ENCODE measurements at regions not wholly inside any gene's neighbourhood (a gene's known extent, or its start where the extent isn't known, plus 50 kb on each side); places are given as distances from the start of the nearest gene placed in this dataset.
A peak's percentile ranks its signal among the peaks of the same experiment; 100 is the strongest.

DNA sequence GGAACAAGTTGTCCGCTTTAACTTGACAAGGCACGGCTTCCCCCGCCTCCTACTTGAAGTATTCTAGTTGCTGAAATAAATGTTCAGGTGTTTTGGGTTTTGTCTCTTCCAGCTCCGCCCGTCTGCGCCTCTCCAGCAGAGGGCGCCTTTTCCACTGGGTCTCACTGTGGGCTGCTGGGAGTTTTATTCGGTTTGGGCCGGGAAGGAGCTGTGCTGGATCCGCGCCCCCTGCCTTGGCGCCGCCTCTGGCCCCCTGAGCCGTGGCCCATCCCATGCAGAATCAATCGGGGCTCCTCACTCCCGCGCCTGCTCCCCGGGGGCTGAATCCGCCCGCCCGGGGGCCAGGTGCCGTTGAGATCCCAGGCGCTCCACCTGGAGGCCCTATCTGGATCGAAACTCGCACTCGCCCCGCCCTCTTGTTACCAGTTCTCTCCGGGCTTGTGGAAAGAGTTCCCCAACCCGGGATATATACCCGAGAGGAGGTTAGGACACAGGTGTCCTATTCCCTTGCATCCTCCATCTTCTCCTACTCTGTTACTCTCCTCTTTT is 51.0 kb upstream of the TCF21 start:
- peak; percentile 62 for DNase-seq (ENCODE audit: low spot score)

Measured in activated CD4-positive, alpha-beta T cell treated with anti-CD3 and anti-CD28 coated beads, Interleukin-2, Interleukin-4, amounts not matched to agents 100 ng/mL and 50 ng/mL, durations not matched to agents 16 hours and 8 hours (primary cell).